KMS-11 (cell line): ENCODE measurements at regions not wholly inside any gene's neighbourhood (a gene's known extent, or its start where the extent isn't known, plus 50 kb on each side); places are given as distances from the start of the nearest gene placed in this dataset.

Experiments used
- H2AFZ ChIP-seq: fragments of 200-600 bp; sonication (generic); 2 replicates; pipeline ENCODE4 v1.6.1; 2016; ENCODE audit warnings: antibody characterized with exemption, mixed run types, low read depth
- H3K27ac ChIP-seq: fragments of 200-600 bp; sonication (generic); 2 replicates; pipeline ENCODE4 v1.6.1; 2016; ENCODE audit warnings: mild to moderate bottlenecking, mixed run types
- H3K27me3 ChIP-seq: fragments of 200-600 bp; sonication (generic); 2 replicates; pipeline ENCODE4 v1.6.1; 2017; ENCODE audit warnings: mild to moderate bottlenecking, low read depth, mixed run types, moderate library complexity; ENCODE audit not compliant: insufficient read depth
- H3K36me3 ChIP-seq: fragments of 200-600 bp; sonication (generic); 2 replicates; pipeline ENCODE4 v1.6.1; 2017; ENCODE audit warnings: mild to moderate bottlenecking, mixed run types; ENCODE audit not compliant: insufficient read depth
- H3K4me1 ChIP-seq: fragments of 200-600 bp; sonication (generic); 2 replicates; pipeline ENCODE4 v1.6.1; 2016; ENCODE audit warnings: mild to moderate bottlenecking, low read depth, mixed run types; ENCODE audit not compliant: poor library complexity, severe bottlenecking
- H3K4me2 ChIP-seq: fragments of 200-600 bp; sonication (generic); 2 replicates; pipeline ENCODE4 v1.7.0; 2016; ENCODE audit warnings: mild to moderate bottlenecking, mixed run types
- H3K4me3 ChIP-seq: fragments of 200-600 bp; sonication (generic); IDR thresholded peaks from 2 replicates; pipeline ENCODE4 v1.6.1; 2017; ENCODE audit warnings: low read depth, low read length, mixed read lengths; ENCODE audit not compliant: insufficient read depth
- H3K79me2 ChIP-seq: fragments of 200-600 bp; sonication (generic); 2 replicates; pipeline ENCODE4 v1.6.1; 2016; ENCODE audit warnings: low read depth, mixed run types; ENCODE audit not compliant: insufficient read depth
- H3K9ac ChIP-seq: fragments of 200-600 bp; sonication (generic); 2 replicates; pipeline ENCODE4 v1.6.1; 2016; ENCODE audit warnings: mild to moderate bottlenecking, mixed run types
- H4K20me1 ChIP-seq: fragments of 200-600 bp; sonication (generic); 2 replicates; pipeline ENCODE4 v1.6.1; 2016; ENCODE audit warnings: mild to moderate bottlenecking, mixed run types; ENCODE audit not compliant: insufficient read depth
- CTCF ChIP-seq: fragments of 200-600 bp; sonication (generic); conservative IDR thresholded peaks from 2 replicates; pipeline ENCODE4 v1.6.1; 2017; ENCODE audit warnings: low read depth, mild to moderate bottlenecking, antibody characterized with exemption, low read length, moderate library complexity, mixed read lengths

- H4K20me1 ChIP-seq = no peaks in the 10 kb centered on the region
- no peak overlapping the region for H3K9ac ChIP-seq
- H3K36me3 ChIP-seq = no peaks in the 10 kb centered on the region
- no peaks in the 10 kb centered on the region for H3K79me2 ChIP-seq
- no peak overlapping the region for H3K27ac ChIP-seq
- H3K4me1 ChIP-seq = no peaks in the 10 kb centered on the region
- H3K27me3 ChIP-seq = no peaks in the 10 kb centered on the region
- no peak for TF ChIP-seq CTCF
- H3K4me3 ChIP-seq = no peak overlapping the region
- no peak overlapping the region for H2AFZ ChIP-seq
- no peak overlapping the region for H3K4me2 ChIP-seq
These were observed 1264.4 kb downstream of the ZPLD1 start for GRCh38 chr3:103699228-103699627.

GRCh38 chr3:103705641-103706040 lies 1270.8 kb downstream of the ZPLD1 start:
- Histone ChIP-seq H3K4me1 (no peaks in the 10 kb centered on the region), H3K4me2 (no peak overlapping the region), H2AFZ (no peak overlapping the region), H3K9ac (no peak overlapping the region), H3K79me2 (no peaks in the 10 kb centered on the region), H3K36me3 (no peaks in the 10 kb centered on the region), H4K20me1 (no peaks in the 10 kb centered on the region), H3K27ac (no peak overlapping the region), H3K4me3 (no peak overlapping the region), H3K27me3 (no peaks in the 10 kb centered on the region)
- no peak for TF ChIP-seq CTCF

- Histone ChIP-seq H3K36me3 (no peaks in the 10 kb centered on the region), H2AFZ (no peak overlapping the region), H4K20me1 (no peaks in the 10 kb centered on the region), H3K9ac (no peak overlapping the region), H3K4me1 (no peaks in the 10 kb centered on the region), H3K4me2 (no peak overlapping the region), H3K27ac (no peak overlapping the region), H3K27me3 (no peaks in the 10 kb centered on the region), H3K4me3 (no peak overlapping the region), H3K79me2 (no peaks in the 10 kb centered on the region)
- TF ChIP-seq CTCF = no peak
These were observed 1271.9 kb downstream of the ZPLD1 start for GRCh38 chr3:103706671-103707070.

GRCh38 chr3:103711670-103712069 lies 1276.9 kb downstream of the ZPLD1 start:
- Histone ChIP-seq H3K4me2 (no peak overlapping the region), H3K36me3 (no peaks in the 10 kb centered on the region), H3K4me3 (no peak overlapping the region), H3K79me2 (no peaks in the 10 kb centered on the region), H3K27me3 (no peaks in the 10 kb centered on the region), H4K20me1 (no peaks in the 10 kb centered on the region), H3K9ac (no peak overlapping the region), H3K27ac (no peak overlapping the region), H3K4me1 (no peaks in the 10 kb centered on the region), H2AFZ (no peak overlapping the region)
- TF ChIP-seq CTCF = no peak
